ENCODE measurements at regions not wholly inside any gene's neighbourhood (a gene's known extent, or its start where the extent isn't known, plus 50 kb on each side); places are given as distances from the start of the nearest gene placed in this dataset.
A peak's percentile ranks its signal among the peaks of the same experiment; 100 is the strongest.

DNA sequence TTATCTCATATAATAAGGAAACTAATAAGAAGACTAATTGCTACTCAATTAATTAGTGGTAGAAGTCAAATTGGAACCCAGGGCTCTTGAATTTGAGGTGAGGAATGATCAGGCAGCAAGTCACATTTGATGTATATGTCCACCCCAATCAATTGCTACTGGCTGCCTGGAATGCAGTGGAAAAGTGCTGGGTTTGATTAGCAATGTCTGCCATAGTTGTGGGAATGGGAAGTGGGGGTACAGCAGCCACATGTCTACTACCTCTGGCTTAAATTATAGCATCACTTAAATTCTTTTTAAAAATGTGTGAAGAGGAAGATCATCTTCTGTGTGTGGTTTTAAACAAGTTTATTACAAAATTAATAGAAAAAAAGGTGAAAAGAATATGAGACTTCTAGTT lies 50.8 kb upstream of the NAV2 start:
- Histone ChIP-seq H3K27me3 (replicated peaks; ENCODE audit: control insufficient read depth, insufficient read depth, low read length) (no peaks in the 10 kb centered on the region; the same call in 1 of the 2 replicates), H3K36me3 (ENCODE audit: control insufficient read depth, insufficient read depth, low read length) (no peaks in the 10 kb centered on the region), H3K4me3 (replicated peaks; ENCODE audit: low read depth, low read length) (no peak overlapping the region)
- no peak for DNase-seq (ENCODE audit: extremely low read depth, insufficient read length)
- TF ChIP-seq, protein P1, sequence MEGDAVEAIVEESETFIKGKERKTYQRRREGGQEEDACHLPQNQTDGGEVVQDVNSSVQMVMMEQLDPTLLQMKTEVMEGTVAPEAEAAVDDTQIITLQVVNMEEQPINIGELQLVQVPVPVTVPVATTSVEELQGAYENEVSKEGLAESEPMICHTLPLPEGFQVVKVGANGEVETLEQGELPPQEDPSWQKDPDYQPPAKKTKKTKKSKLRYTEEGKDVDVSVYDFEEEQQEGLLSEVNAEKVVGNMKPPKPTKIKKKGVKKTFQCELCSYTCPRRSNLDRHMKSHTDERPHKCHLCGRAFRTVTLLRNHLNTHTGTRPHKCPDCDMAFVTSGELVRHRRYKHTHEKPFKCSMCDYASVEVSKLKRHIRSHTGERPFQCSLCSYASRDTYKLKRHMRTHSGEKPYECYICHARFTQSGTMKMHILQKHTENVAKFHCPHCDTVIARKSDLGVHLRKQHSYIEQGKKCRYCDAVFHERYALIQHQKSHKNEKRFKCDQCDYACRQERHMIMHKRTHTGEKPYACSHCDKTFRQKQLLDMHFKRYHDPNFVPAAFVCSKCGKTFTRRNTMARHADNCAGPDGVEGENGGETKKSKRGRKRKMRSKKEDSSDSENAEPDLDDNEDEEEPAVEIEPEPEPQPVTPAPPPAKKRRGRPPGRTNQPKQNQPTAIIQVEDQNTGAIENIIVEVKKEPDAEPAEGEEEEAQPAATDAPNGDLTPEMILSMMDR (IDR thresholded peaks at IDR 0.05; ENCODE audit: insufficient read depth, low read length, poor library complexity, severe bottlenecking), result no peak

DNA sequence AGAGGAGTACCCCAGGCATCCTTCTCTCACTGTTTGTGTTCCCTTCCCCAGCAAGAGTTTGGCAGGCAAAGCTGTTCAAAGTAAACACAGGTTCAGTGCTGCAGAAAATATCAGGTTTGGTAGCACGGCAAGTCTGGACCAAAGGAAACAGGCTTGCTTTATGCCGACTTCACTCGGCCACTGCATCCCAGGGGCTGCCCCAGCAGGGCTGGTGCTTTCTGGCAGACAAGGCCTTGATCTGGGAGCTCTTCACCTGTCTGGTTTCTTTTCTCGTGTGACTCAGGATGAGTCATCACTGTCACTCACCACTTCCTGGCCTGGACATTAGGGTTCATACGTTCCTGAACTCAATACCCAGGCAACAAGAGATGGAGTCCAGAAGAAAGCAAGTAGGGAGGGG lies 52.6 kb upstream of the NAV2 start:
- Histone ChIP-seq H3K27me3 (replicated peaks; ENCODE audit: control insufficient read depth, insufficient read depth, low read length) (no peaks in the 10 kb centered on the region; the same call in 1 of the 2 replicates), H3K36me3 (ENCODE audit: control insufficient read depth, insufficient read depth, low read length) (no peaks in the 10 kb centered on the region), H3K4me3 (replicated peaks; ENCODE audit: low read depth, low read length) (no peak overlapping the region)
- peak; percentile 53 for DNase-seq (ENCODE audit: extremely low read depth, insufficient read length)
- TF ChIP-seq, protein P1 (IDR thresholded peaks at IDR 0.05; ENCODE audit: insufficient read depth, low read length, poor library complexity, severe bottlenecking), result no peak

DNA sequence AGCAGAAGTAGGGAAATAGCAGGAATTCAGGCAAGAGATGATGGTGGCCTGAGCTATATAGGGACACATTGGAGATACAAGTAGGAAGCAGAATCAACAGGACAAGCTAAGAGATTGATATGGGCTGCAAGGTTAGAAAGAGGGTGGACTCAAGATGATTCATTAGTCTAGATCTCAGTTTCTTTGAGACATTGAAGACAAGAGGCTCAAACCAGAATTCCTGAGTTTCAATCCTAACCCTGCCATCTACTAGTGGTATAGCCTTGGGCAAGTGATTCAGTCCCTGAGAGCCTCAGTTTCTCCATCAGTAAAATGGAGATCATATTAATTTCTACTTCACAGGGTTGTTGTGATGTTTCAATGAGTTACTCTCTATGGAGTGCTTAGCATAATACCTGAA lies 53.1 kb upstream of the NAV2 start:
- H3K4me3 ChIP-seq (replicated peaks; ENCODE audit: low read depth, low read length), result no peak overlapping the region
- DNase-seq (ENCODE audit: extremely low read depth, insufficient read length), result no peak
- no peaks in the 10 kb centered on the region; the same call in 1 of the 2 replicates for H3K27me3 ChIP-seq (replicated peaks; ENCODE audit: control insufficient read depth, insufficient read depth, low read length)
- H3K36me3 ChIP-seq (ENCODE audit: control insufficient read depth, insufficient read depth, low read length), result no peaks in the 10 kb centered on the region
- TF ChIP-seq, protein P1 (IDR thresholded peaks at IDR 0.05; ENCODE audit: insufficient read depth, low read length, poor library complexity, severe bottlenecking), result no peak

DNA sequence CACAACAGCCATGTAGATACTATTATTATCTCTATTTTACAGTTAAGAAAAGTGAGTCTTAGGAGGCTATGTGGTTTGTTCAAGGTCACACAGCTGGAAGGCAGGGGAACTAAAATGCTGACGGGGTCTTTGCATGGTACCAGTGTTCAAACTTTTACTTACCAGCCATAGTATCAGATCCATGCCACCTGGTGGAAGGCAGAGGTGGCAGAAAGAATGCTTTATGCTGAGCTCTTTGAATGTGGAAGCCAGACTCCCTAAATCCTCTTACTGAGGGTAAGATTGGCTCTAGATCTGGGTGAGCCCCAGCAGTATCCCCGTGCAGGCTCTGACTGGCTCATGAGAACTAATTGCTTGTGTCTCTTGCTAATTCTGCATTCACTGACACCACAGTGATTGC lies 54.3 kb upstream of the NAV2 start:
- Histone ChIP-seq H3K4me3 (replicated peaks; ENCODE audit: low read depth, low read length) (no peak overlapping the region), H3K36me3 (ENCODE audit: control insufficient read depth, insufficient read depth, low read length) (no peaks in the 10 kb centered on the region), H3K27me3 (replicated peaks; ENCODE audit: control insufficient read depth, insufficient read depth, low read length) (no peaks in the 10 kb centered on the region; the same call in 1 of the 2 replicates)
- no peak for DNase-seq (ENCODE audit: extremely low read depth, insufficient read length)
- TF ChIP-seq, protein P1 (IDR thresholded peaks at IDR 0.05; ENCODE audit: insufficient read depth, low read length, poor library complexity, severe bottlenecking), result peak; percentile 6

DNA sequence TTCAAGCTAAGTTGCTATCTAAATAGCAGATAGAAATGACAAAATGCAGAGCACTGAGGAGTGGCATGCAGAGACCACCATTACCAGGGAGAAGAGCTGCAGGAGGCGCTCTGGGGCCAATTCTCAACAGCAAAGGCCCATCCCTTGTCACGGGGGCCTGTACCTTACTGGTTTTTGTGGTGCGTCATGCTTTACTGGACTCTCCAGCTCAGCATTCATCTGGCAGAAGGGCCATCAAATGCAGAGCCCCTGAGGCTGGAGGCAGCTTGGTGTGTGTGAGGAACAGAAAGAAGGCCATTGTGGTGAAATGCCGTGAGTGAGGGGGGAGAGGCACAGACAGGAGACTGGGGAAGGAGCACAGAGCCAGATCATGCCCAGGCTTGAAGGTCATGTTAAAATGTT lies 56.5 kb upstream of the NAV2 start:
- DNase-seq (ENCODE audit: extremely low read depth, insufficient read length), result no peak
- Histone ChIP-seq H3K27me3 (replicated peaks; ENCODE audit: control insufficient read depth, insufficient read depth, low read length) (no peaks in the 10 kb centered on the region), H3K4me3 (replicated peaks; ENCODE audit: low read depth, low read length) (no peak overlapping the region), H3K36me3 (ENCODE audit: control insufficient read depth, insufficient read depth, low read length) (no peaks in the 10 kb centered on the region)
- TF ChIP-seq, protein P1 (IDR thresholded peaks at IDR 0.05; ENCODE audit: insufficient read depth, low read length, poor library complexity, severe bottlenecking), result no peak
